ENCODE measurements at regions not wholly inside any gene's neighbourhood (a gene's known extent, or its start where the extent isn't known, plus 50 kb on each side); places are given as distances from the start of the nearest gene placed in this dataset.

- Histone ChIP-seq H3K27me3 (ENCODE audit: control insufficient read depth in 2 of 2, insufficient read depth in 2 of 2, low read length in 2 of 2) (no peaks in the 10 kb centered on the region), H3K36me3 (ENCODE audit: control insufficient read depth in 2 of 2, extremely low read depth in 1 of 2, insufficient read depth in 2 of 2, low read length in 2 of 2) (no peaks in the 10 kb centered on the region), H3K79me2 (ENCODE audit: control insufficient read depth, insufficient read depth, low read length) (no peaks in the 10 kb centered on the region), H3K9me1 (replicated peaks; ENCODE audit: control insufficient read depth, extremely low read depth, insufficient read depth, low read length) (no peaks in the 10 kb centered on the region), H3K4me1 (ENCODE audit: control insufficient read depth, extremely low read depth, insufficient read depth, low read length) (no peaks in the 10 kb centered on the region), H4K20me1 (replicated peaks; ENCODE audit: control insufficient read depth, extremely low read depth, insufficient read depth, low read length) (no peaks in the 10 kb centered on the region), H3K9ac (replicated peaks; ENCODE audit: extremely low read depth, insufficient read depth, low read length) (no peak overlapping the region), H3K27ac (ENCODE audit: insufficient read depth, low read depth, low read length) (no peak overlapping the region), H2AFZ (ENCODE audit: low read depth, low read length) (no peak overlapping the region), H3K9me3 (replicated peaks; ENCODE audit: control insufficient read depth, insufficient read depth, low read length) (no peaks in the 10 kb centered on the region), H3K4me2 (ENCODE audit: insufficient read depth, low read length) (no peak overlapping the region), H3K4me3 (replicated peaks in 1 of 3; ENCODE audit: insufficient read depth in 1 of 3, low read depth in 1 of 3, low read length in 3 of 3) (no peak overlapping the region)
- POLR2A ChIA-PET: no interaction called here
- dilution Hi-C loops (cut with MboI; ENCODE audit: extremely low pct_ligation_motif_present, low sequenced_read_pairs): no loop called here
- CTCF ChIA-PET: no interaction called here
- intact Hi-C loops (cut with micrococcal nuclease): no loop called here
- TF ChIP-seq FOS (IDR thresholded peaks at IDR 0.05; ENCODE audit: borderline replicate concordance, insufficient read depth, low read length): peak; percentile 51
- TF ChIP-seq POLR2AphosphoS5 (IDR thresholded peaks at IDR 0.05; ENCODE audit: insufficient read depth, low read depth, low read length): no peak
- no TSS peak for BruUV-seq (replicated peaks)
- DNase-seq (ENCODE audit: low read depth, low spot score) (no peak), FAIRE-seq (no peak)
Observed at GRCh38 chr5:28369418-28369817, 1331.0 kb upstream of the CDH9 start.

GRCh38 chr5:28355831-28356230 lies 1317.4 kb upstream of the CDH9 start:
- H3K79me2 ChIP-seq (ENCODE audit: control insufficient read depth, insufficient read depth, low read length): no peaks in the 10 kb centered on the region
- no peaks in the 10 kb centered on the region for H3K9me3 ChIP-seq (replicated peaks; ENCODE audit: control insufficient read depth, insufficient read depth, low read length)
- no peak overlapping the region for H3K27ac ChIP-seq (ENCODE audit: insufficient read depth, low read depth, low read length)
- CTCF ChIA-PET: interaction anchor here (1.1 kb wide), 1 partner anchor 11 kb away, joined by 6 read pairs; no protein-coding TSS in a partner anchor
- H3K4me3 ChIP-seq (replicated peaks in 1 of 3; ENCODE audit: insufficient read depth in 1 of 3, low read depth in 1 of 3, low read length in 3 of 3): no peak overlapping the region
- no peaks in the 10 kb centered on the region for H3K36me3 ChIP-seq (ENCODE audit: control insufficient read depth in 2 of 2, extremely low read depth in 1 of 2, insufficient read depth in 2 of 2, low read length in 2 of 2)
- no peaks in the 10 kb centered on the region for H4K20me1 ChIP-seq (replicated peaks; ENCODE audit: control insufficient read depth, extremely low read depth, insufficient read depth, low read length)
- BruUV-seq (replicated peaks): no TSS peak
- no peaks in the 10 kb centered on the region for H3K27me3 ChIP-seq (ENCODE audit: control insufficient read depth in 2 of 2, insufficient read depth in 2 of 2, low read length in 2 of 2)
- intact Hi-C loops (cut with micrococcal nuclease) (no loop called here), dilution Hi-C loops (cut with MboI; ENCODE audit: extremely low pct_ligation_motif_present, low sequenced_read_pairs) (no loop called here)
- POLR2A ChIA-PET: no interaction called here
- H3K9ac ChIP-seq (replicated peaks; ENCODE audit: extremely low read depth, insufficient read depth, low read length): no peak overlapping the region
- no peak for FAIRE-seq
- H2AFZ ChIP-seq (ENCODE audit: low read depth, low read length): no peak overlapping the region
- no peaks in the 10 kb centered on the region for H3K4me1 ChIP-seq (ENCODE audit: control insufficient read depth, extremely low read depth, insufficient read depth, low read length)
- H3K4me2 ChIP-seq (ENCODE audit: insufficient read depth, low read length): no peak overlapping the region
- no peaks in the 10 kb centered on the region for H3K9me1 ChIP-seq (replicated peaks; ENCODE audit: control insufficient read depth, extremely low read depth, insufficient read depth, low read length)
- DNase-seq (ENCODE audit: low read depth, low spot score): no peak
- TF ChIP-seq MYC (IDR thresholded peaks at IDR 0.05; ENCODE audit: low read depth, low read length): no peak

Measured in endothelial cell of umbilical vein (primary cell).